GM12878 (cell line): ENCODE measurements at regions not wholly inside any gene's neighbourhood (a gene's known extent, or its start where the extent isn't known, plus 50 kb on each side); places are given as distances from the start of the nearest gene placed in this dataset.

Experiments used
- ATAC-seq: fragments of 200-7000 bp; cut with Tn5 transposase; 3 replicates; pipeline ENCODE4 v1.9.1; 2020; ENCODE audit warnings: mild to moderate bottlenecking, moderate library complexity
- BruUV-seq: library from RNA; stranded (reverse); fragments of 400-500 nt; replicated peaks from 2 replicates; lab custom pipeline; 2021; lab: Mats Ljungman, UMichigan
- CTCF ChIA-PET: fragments of 300-600 bp; sonication (Branson Sonifier 250); formaldehyde crosslinking; extraction: SDS; loops from one replicate; lab custom pipeline; 2021; ENCODE audit warnings: inconsistent platforms; lab: Yijun Ruan, JAX
- POLR2A ChIA-PET: fragments of 350-600 bp; formaldehyde crosslinking; extraction: SDS; loops from one replicate; lab custom pipeline; 2021; ENCODE audit warnings: inconsistent platforms; lab: Charles Lee
- RAD21 ChIA-PET: fragments of 300-600 bp; sonication (Branson Sonifier 250); formaldehyde crosslinking; loops from one replicate; lab custom pipeline; 2023; ENCODE audit warnings: antibody characterized with exemption; ENCODE audit not compliant: unreplicated experiment; lab: Charles Lee
- SMC1A ChIA-PET: fragments of 300-600 bp; sonication (Branson Sonifier 250); formaldehyde crosslinking; loops from one replicate; lab custom pipeline; 2023; ENCODE audit not compliant: unreplicated experiment, uncharacterized antibody; lab: Charles Lee
- DNase-seq: peaks from one replicate; pipeline ENCODE4 v3.0.0-alpha.2; 2011; ENCODE audit warnings: low read depth, low spot score
- FAIRE-seq: peaks from 3 replicates; lab custom pipeline; 2011; peaks lifted over from hg19 to GRCh38; lab: Jason Lieb, UNC
- H2AFZ ChIP-seq: 2 replicates; pipeline ENCODE4 v1.6.0; 2011; ENCODE audit warnings: low read depth, low read length, control low read depth; ENCODE audit not compliant: control insufficient read depth
- H3K27ac ChIP-seq: 2 replicates; pipeline ENCODE4 v1.5.1; 2011; ENCODE audit warnings: control low read depth; ENCODE audit not compliant: control insufficient read depth, insufficient read depth
- H3K27me3 ChIP-seq, 2 experiments: replicated peaks in 1 of 2; 2 replicates each; pipeline versions ENCODE4 v1.6.0 to v1.6.1; 2011; ENCODE audit warnings: low read length in 1 of 2; ENCODE audit not compliant: control insufficient read depth in 2 of 2, insufficient read depth in 2 of 2
- H3K36me3 ChIP-seq, 2 experiments: 2 replicates each; pipeline ENCODE4 v1.5.1; 2011; ENCODE audit warnings: low read length in 1 of 2; ENCODE audit not compliant: control insufficient read depth in 2 of 2, insufficient read depth in 2 of 2
- H3K4me1 ChIP-seq: 2 replicates; pipeline ENCODE4 v1.6.1; 2011; ENCODE audit warnings: mild to moderate bottlenecking, low read length, moderate library complexity, mixed read lengths; ENCODE audit not compliant: control insufficient read depth, insufficient read depth
- H3K4me2 ChIP-seq: 2 replicates; pipeline ENCODE4 v1.6.0; 2011; ENCODE audit warnings: control low read depth; ENCODE audit not compliant: control insufficient read depth, insufficient read depth
- H3K4me3 ChIP-seq: fragments of 200-600 bp; sonication (generic); 2 replicates; pipeline ENCODE4 v1.5.1; 2016
- H3K79me2 ChIP-seq: 2 replicates; pipeline ENCODE4 v1.6.0; 2011; ENCODE audit warnings: low read length; ENCODE audit not compliant: control insufficient read depth, insufficient read depth
- H3K9ac ChIP-seq: 2 replicates; pipeline ENCODE4 v1.8.0; 2011; ENCODE audit warnings: low read length, control low read depth, mixed read lengths; ENCODE audit not compliant: control insufficient read depth, insufficient read depth
- H3K9me3 ChIP-seq: replicated peaks from 3 replicates; pipeline ENCODE4 v1.5.1; 2011; ENCODE audit warnings: mild to moderate bottlenecking, low read length; ENCODE audit not compliant: control insufficient read depth, insufficient read depth
- H4K20me1 ChIP-seq: 2 replicates; pipeline ENCODE4 v1.6.0; 2011; ENCODE audit not compliant: control insufficient read depth, insufficient read depth
- BMI1 ChIP-seq: fragments of 450-650 bp; IDR thresholded peaks from 2 replicates; pipeline ENCODE4 v1.6.1; 2016; ENCODE audit warnings: mild to moderate bottlenecking, moderate library complexity, borderline replicate concordance
- CEBPB ChIP-seq, 2 experiments: fragments of 150-350 bp in 1 of 2; IDR thresholded peaks; 2 replicates each; pipeline ENCODE4 v1.6.1; 2012 to 2014; ENCODE audit warnings: low read depth in 2 of 2, low read length in 2 of 2, borderline replicate concordance in 1 of 2, inconsistent platforms in 1 of 2
- CEBPZ ChIP-seq: fragments of 150-350 bp; IDR thresholded peaks from 2 replicates; pipeline ENCODE4 v1.6.1; 2016; ENCODE audit warnings: low read depth, low read length
- CREB1 ChIP-seq: IDR thresholded peaks from 2 replicates; pipeline ENCODE4 v1.6.1; 2012; ENCODE audit warnings: low read depth, mild to moderate bottlenecking, inconsistent platforms
- E4F1 ChIP-seq: fragments of 450-650 bp; IDR thresholded peaks from 2 replicates; pipeline ENCODE4 v1.6.1; 2018; ENCODE audit warnings: borderline replicate concordance, mild to moderate bottlenecking; ENCODE audit not compliant: partially characterized antibody
- EP300 ChIP-seq, 2 experiments: fragments of 150-350 bp in 1 of 2; IDR thresholded peaks; 2 replicates each; pipeline ENCODE4 v1.6.1; 2011 to 2012; ENCODE audit warnings: low read depth in 2 of 2, low read length in 2 of 2, borderline replicate concordance in 1 of 2, improper control_type of control experiment in 1 of 2, inconsistent platforms in 1 of 2; ENCODE audit not compliant: control insufficient read depth in 1 of 2
- EZH2 ChIP-seq: IDR thresholded peaks from 2 replicates; pipeline ENCODE4 v1.6.1; 2012; ENCODE audit warnings: low read depth, mild to moderate bottlenecking, control low read depth, inconsistent platforms, low read length, borderline replicate concordance; ENCODE audit not compliant: control insufficient read depth
- HDAC2 ChIP-seq: fragments of 200-600 bp; sonication (generic); IDR thresholded peaks from 2 replicates; pipeline ENCODE4 v1.6.1; 2017
- IRF3 ChIP-seq: fragments of 450-650 bp; IDR thresholded peaks from 2 replicates; pipeline ENCODE4 v1.6.1; 2014; ENCODE audit warnings: mild to moderate bottlenecking
- KDM1A ChIP-seq: fragments of 200-600 bp; sonication (generic); IDR thresholded peaks from 2 replicates; pipeline ENCODE4 v1.6.1; 2016; ENCODE audit warnings: borderline replicate concordance
- LARP7 ChIP-seq: fragments of 450-650 bp; IDR thresholded peaks from 2 replicates; pipeline ENCODE4 v1.6.1; 2017; ENCODE audit warnings: mild to moderate bottlenecking
- NFXL1 ChIP-seq: fragments of 450-650 bp; IDR thresholded peaks from 2 replicates; pipeline ENCODE4 v1.6.1; 2017; ENCODE audit warnings: antibody characterized with exemption, mild to moderate bottlenecking, borderline replicate concordance
- POU2F2 ChIP-seq: IDR thresholded peaks from 3 replicates; pipeline ENCODE4 v1.6.1; 2011; ENCODE audit warnings: low read depth, mild to moderate bottlenecking, low read length, borderline replicate concordance
- RFX5 ChIP-seq: IDR thresholded peaks from 2 replicates; pipeline ENCODE4 v1.6.1; 2011; ENCODE audit warnings: low read depth, low read length, improper control_type of control experiment
- SIX5 ChIP-seq: IDR thresholded peaks from 2 replicates; pipeline ENCODE4 v1.6.1; 2011; ENCODE audit warnings: mild to moderate bottlenecking, low read depth, low read length, moderate library complexity; ENCODE audit not compliant: severe bottlenecking
- SMAD1 ChIP-seq: fragments of 450-650 bp; IDR thresholded peaks from 2 replicates; pipeline ENCODE4 v1.6.1; 2018; ENCODE audit warnings: mild to moderate bottlenecking, low read depth; ENCODE audit not compliant: partially characterized antibody
- SREBF2 ChIP-seq: IDR thresholded peaks from 2 replicates; pipeline ENCODE4 v1.6.1; 2012; ENCODE audit warnings: mild to moderate bottlenecking, low read length
- ZBED1 ChIP-seq: IDR thresholded peaks from 2 replicates; pipeline ENCODE4 v1.6.1; 2016; ENCODE audit warnings: borderline replicate concordance
- ZNF384 ChIP-seq: IDR thresholded peaks from 2 replicates; pipeline ENCODE4 v1.6.1; 2012; ENCODE audit warnings: low read depth, mild to moderate bottlenecking, low read length, improper control_type of control experiment, borderline replicate concordance
- WGBS: methylation state at CpG from one replicate; pipeline ENCODE4 v1.1.6; 2016; ENCODE audit warnings: low lambda C conversion rate; ENCODE audit not compliant: insufficient replicate concordance, insufficient coverage; ENCODE audit errors: missing lambda C conversion rate; 5-methylcytosine and 5-hydroxymethylcytosine counted together
- in situ Hi-C: fragments of 300-500 bp; cut with MboI; formaldehyde crosslinking; loops from 9 replicates; pipeline ENCODE4 v1.14.3; 2018; ENCODE audit warnings: mixed read lengths
- intact Hi-C: fragments of 100-400 bp; cut with micrococcal nuclease; formaldehyde crosslinking; loops from one replicate; pipeline ENCODE4 v1.14.2; 2022; ENCODE audit not compliant: unreplicated experiment

- H4K20me1 ChIP-seq: no peaks in the 10 kb centered on the region
- no peaks in the 10 kb centered on the region for H3K36me3 ChIP-seq
- RAD21 ChIA-PET: interaction anchor here (0.9 kb wide), 1 partner anchor 216 kb away, joined by 5 read pairs; no protein-coding TSS in a partner anchor
- H2AFZ ChIP-seq: no peak overlapping the region
- H3K27me3 ChIP-seq: no peaks in the 10 kb centered on the region
- ATAC-seq (no peak), FAIRE-seq (no peak), DNase-seq (no peak)
- in situ Hi-C loops: no loop called here
- no peaks in the 10 kb centered on the region for H3K9me3 ChIP-seq
- H3K4me1 ChIP-seq: no peaks in the 10 kb centered on the region
- SMC1A ChIA-PET: interaction anchor here (0.7 kb wide), 1 partner anchor 216 kb away, joined by 3 read pairs; no protein-coding TSS in a partner anchor
- CTCF ChIA-PET: interaction anchor here (1.1 kb wide), 1 partner anchor 217 kb away, joined by 3 read pairs; no protein-coding TSS in a partner anchor
- no peak overlapping the region for H3K4me2 ChIP-seq
- POLR2A ChIA-PET: no interaction called here
- H3K79me2 ChIP-seq: no peaks in the 10 kb centered on the region
- no peak overlapping the region for H3K27ac ChIP-seq
- no peak overlapping the region for H3K4me3 ChIP-seq
- BruUV-seq: no TSS peak
- WGBS: 46% methylated on average over 2 of the region's 2 CpGs
- intact Hi-C loops: loop anchor here (10.0 kb wide), 1 partner anchor 653 kb away; no protein-coding TSS in a partner anchor
- no peak overlapping the region for H3K9ac ChIP-seq
- TF ChIP-seq EP300 (IDR thresholded peaks at IDR 0.05; ENCODE audit: borderline replicate concordance in 1 of 2, control insufficient read depth in 1 of 2, low read depth in 2 of 2, low read length in 2 of 2) (no peak), SMAD1 (no peak), POU2F2 (no peak), CREB1 (no peak), IRF3 (no peak), NFXL1 (no peak), RFX5 (no peak), EZH2 (no peak), KDM1A (no peak), LARP7 (no peak), BMI1 (no peak), E4F1 (no peak), SIX5 (no peak), HDAC2 (no peak), CEBPB (IDR thresholded peaks at IDR 0.05; ENCODE audit: borderline replicate concordance in 1 of 2, low read depth in 2 of 2, low read length in 2 of 2) (no peak), ZNF384 (no peak), SREBF2 (no peak), CEBPZ (no peak), ZBED1 (no peak)
These were observed 212.0 kb upstream of the COL3A1 start for GRCh38 chr2:188762151-188762550.
